SK-N-MC (cell line): ENCODE measurements at regions not wholly inside any gene's neighbourhood (a gene's known extent, or its start where the extent isn't known, plus 50 kb on each side); places are given as distances from the start of the nearest gene placed in this dataset.

Experiments used
- EZH2 ChIP-seq: fragments of 200-600 bp; sonication (generic); IDR thresholded peaks from one replicate; pipeline ENCODE4 v1.6.1; 2017; ENCODE audit warnings: antibody characterized with exemption
- FOXP2 ChIP-seq: optimal IDR thresholded peaks from 2 replicates; pipeline ENCODE3; 2011; ENCODE audit warnings: mild to moderate bottlenecking, moderate library complexity; ENCODE audit not compliant: insufficient read depth; ENCODE audit errors: extremely low read length, control extremely low read depth
- POLR2AphosphoS5 ChIP-seq: IDR thresholded peaks from 2 replicates; pipeline ENCODE4 v1.6.1; 2012; ENCODE audit warnings: mild to moderate bottlenecking, low read depth, low read length, borderline replicate concordance

- TF ChIP-seq EZH2: no peak
- no peak for TF ChIP-seq POLR2AphosphoS5
- no peak for TF ChIP-seq FOXP2
Measured at GRCh38 chr10:10961072-10961471, 56.6 kb upstream of the CELF2 start.
